Testis (tissue), 2 donors: ENCODE measurements at regions not wholly inside any gene's neighbourhood (a gene's known extent, or its start where the extent isn't known, plus 50 kb on each side); places are given as distances from the start of the nearest gene placed in this dataset.

Experiments used
- DNase-seq: peaks from one replicate; pipeline ENCODE4 v3.0.0-alpha.2; 2019
- H3K27ac ChIP-seq, 2 donors: fragments of 200-600 bp; sonication (generic); one replicate each; pipeline ENCODE4 v1.5.1; 2019
- H3K27me3 ChIP-seq: fragments of 200-600 bp; sonication (generic); one replicate; pipeline ENCODE4 v1.5.1; 2019
- H3K36me3 ChIP-seq: fragments of 200-600 bp; sonication (generic); one replicate; pipeline ENCODE4 v1.5.1; 2017; ENCODE audit warnings: low read depth; ENCODE audit errors: missing control alignments
- H3K4me1 ChIP-seq: fragments of 200-600 bp; sonication (generic); one replicate; pipeline ENCODE4 v1.5.1; 2019
- H3K4me3 ChIP-seq, 2 donors: fragments of 200-600 bp; sonication (generic); one replicate each; pipeline ENCODE4 v1.5.1; 2017 to 2019
- H3K9me3 ChIP-seq: fragments of 200-600 bp; sonication (generic); one replicate; pipeline ENCODE4 v1.5.1; 2017
- POLR2A ChIP-seq: fragments of 450-650 bp; IDR thresholded peaks from one replicate; pipeline ENCODE4 v1.6.1; 2017; ENCODE audit warnings: antibody characterized with exemption, mild to moderate bottlenecking, moderate library complexity
- WGBS, 2 donors: methylation state at CpG; one replicate each; pipeline ENCODE4 v1.1.5; 2018; 5-methylcytosine and 5-hydroxymethylcytosine counted together
- intact Hi-C: fragments of 100-400 bp; cut with DNase I; formaldehyde crosslinking; loops from one replicate; pipeline ENCODE4 v1.15.1; 2023; ENCODE audit warnings: low total_unique reads
- TF ChIP-seq, protein P1 (sequence below), 3 experiments: fragments of 450-650 bp in 2 of 3; fragments of 200-600 bp in 1 of 3; sonication (generic) in 1 of 3; IDR thresholded peaks; one replicate each; pipeline ENCODE4 v1.5.1; 2016 to 2019; ENCODE audit warnings: antibody characterized with exemption in 3 of 3, mild to moderate bottlenecking in 2 of 3, moderate library complexity in 1 of 3

DNA sequence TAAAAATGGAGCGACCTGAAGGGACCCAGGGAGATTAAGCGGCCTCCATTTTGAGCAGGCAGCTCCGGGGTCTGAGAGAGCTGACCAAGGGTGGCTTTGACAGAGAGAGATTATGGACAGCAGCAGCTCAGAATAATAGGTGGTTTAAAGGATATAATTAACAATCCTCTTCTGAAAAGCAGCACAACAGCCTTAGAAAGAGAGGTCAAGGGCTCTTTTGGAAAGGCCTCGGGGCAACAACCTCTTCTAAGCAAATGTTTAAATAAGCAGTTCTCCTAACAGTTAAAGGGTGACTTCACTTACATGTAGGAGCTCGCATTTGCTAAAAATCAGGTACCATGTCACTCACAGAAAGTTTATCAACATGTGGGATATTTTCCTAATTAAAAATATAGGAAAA lies 87.2 kb upstream of the FRMD6 start:
- Histone ChIP-seq H3K27ac (no peak overlapping the region), H3K36me3 (no peaks in the 10 kb centered on the region), H3K4me3 (no peak overlapping the region), H3K27me3 (no peaks in the 10 kb centered on the region), H3K4me1 (no peaks in the 10 kb centered on the region), H3K9me3 (no peaks in the 10 kb centered on the region)
- TF ChIP-seq, protein P1, sequence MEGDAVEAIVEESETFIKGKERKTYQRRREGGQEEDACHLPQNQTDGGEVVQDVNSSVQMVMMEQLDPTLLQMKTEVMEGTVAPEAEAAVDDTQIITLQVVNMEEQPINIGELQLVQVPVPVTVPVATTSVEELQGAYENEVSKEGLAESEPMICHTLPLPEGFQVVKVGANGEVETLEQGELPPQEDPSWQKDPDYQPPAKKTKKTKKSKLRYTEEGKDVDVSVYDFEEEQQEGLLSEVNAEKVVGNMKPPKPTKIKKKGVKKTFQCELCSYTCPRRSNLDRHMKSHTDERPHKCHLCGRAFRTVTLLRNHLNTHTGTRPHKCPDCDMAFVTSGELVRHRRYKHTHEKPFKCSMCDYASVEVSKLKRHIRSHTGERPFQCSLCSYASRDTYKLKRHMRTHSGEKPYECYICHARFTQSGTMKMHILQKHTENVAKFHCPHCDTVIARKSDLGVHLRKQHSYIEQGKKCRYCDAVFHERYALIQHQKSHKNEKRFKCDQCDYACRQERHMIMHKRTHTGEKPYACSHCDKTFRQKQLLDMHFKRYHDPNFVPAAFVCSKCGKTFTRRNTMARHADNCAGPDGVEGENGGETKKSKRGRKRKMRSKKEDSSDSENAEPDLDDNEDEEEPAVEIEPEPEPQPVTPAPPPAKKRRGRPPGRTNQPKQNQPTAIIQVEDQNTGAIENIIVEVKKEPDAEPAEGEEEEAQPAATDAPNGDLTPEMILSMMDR (IDR thresholded peaks at IDR 0.05), result no peak
- WGBS, 2 donors, result 50 to 60% methylated on average over 5 of the region's 5 CpGs
- intact Hi-C loops, result no loop called here
- DNase-seq, result no peak

DNA sequence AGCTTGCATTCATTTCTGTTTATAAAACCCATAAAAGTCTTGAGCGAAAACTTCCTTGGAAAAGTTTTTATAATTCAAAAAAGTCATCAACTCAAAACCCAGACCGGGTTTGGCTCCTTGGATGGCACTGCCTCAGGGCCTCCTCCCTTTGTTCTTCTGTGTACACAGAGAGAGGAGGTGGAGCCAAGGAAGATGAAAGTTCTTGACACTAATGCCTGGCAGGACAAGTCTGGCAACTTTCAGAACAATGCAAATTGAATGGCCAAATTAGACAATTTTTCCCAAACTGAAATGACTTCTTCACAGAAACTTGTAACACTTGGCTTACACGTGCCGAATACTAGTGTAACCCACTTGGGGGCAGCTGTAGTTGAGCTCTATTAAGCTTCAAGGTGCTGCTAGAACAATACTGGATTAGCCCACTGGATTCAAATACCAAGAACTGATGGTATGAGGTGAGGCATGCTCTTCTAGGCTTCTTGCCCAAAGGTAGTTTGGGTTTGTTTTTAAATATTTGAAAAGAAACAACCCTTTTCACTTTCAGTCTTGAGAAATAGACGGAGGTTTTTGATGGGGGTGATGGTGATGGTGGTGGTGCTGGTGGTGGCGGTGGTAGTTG lies 86.6 kb upstream of the FRMD6 start:
- Histone ChIP-seq H3K27me3 (no peaks in the 10 kb centered on the region), H3K4me1 (no peaks in the 10 kb centered on the region), H3K36me3 (no peaks in the 10 kb centered on the region), H3K27ac (no peak overlapping the region), H3K4me3 (no peak overlapping the region), H3K9me3 (no peaks in the 10 kb centered on the region)
- TF ChIP-seq, protein P1 (IDR thresholded peaks at IDR 0.05), result no peak
- no peak for TF ChIP-seq POLR2A
- WGBS, 2 donors, result 70 to 83% methylated on average over 5 to 6 of the region's 6 CpGs
- DNase-seq, result no peak
- intact Hi-C loops, result no loop called here

DNA sequence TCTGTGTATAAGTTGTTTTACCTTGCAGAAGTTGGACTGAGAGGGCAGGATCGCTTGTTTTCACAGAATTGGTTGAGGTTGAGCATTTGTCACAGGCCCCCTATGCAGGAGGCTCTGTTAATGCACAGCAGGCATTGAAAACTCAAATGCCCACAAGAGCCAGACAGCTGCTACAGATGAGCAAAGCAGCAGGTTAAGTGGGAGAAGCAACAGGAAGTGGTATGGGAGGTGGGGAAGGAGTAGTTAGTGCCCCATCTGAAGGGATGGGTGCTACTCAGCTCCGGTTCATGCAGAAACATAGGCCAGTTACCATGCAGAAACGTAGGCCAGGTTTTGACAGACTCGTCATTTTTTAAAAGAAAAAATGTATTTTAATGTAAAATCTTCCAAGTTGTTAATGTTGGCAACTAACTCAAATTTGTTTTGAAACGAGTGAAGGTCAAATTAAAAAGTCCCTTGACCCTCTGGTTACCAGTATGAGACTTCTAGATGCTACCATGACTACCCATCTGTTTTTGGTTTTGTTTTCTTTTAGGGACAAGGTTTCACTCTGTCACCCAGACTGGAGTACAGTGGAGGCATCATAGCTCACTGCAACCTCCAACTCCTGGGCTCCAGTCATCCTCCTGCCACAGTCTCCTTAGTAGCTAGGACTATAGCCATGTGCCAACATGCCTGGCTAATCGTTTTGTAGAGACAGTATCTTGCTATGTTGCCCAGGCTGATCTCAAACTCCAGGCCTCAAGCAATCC lies 84.7 kb upstream of the FRMD6 start:
- Histone ChIP-seq H3K27ac (no peak overlapping the region), H3K9me3 (no peaks in the 10 kb centered on the region), H3K4me1 (no peaks in the 10 kb centered on the region), H3K27me3 (no peaks in the 10 kb centered on the region), H3K36me3 (no peaks in the 10 kb centered on the region), H3K4me3 (no peak overlapping the region)
- 60 to 65% methylated on average over 6 of the region's 6 CpGs for WGBS, 2 donors
- intact Hi-C loops, result no loop called here
- TF ChIP-seq, protein P1 (IDR thresholded peaks at IDR 0.05), result no peak
- no peak for TF ChIP-seq POLR2A
- DNase-seq, result no peak

DNA sequence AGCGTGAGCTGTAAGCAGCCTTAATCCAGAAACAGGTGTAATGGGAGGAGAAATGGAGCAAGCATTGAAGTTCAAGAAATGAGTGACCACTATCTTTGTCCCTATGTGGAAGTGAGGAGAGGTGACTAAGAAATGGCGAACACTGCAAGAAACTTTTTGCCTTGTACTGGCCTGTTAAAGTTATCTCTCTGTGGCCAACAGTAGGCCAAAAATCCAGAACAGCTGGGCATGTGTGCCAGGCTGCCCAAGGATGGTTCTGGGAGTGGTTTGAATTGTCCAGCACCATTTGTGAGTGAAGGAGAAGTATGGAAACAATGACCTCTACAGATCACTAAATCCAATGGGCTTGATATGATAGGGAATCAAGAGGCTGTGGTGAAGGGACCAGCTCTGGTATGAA lies 83.3 kb upstream of the FRMD6 start:
- Histone ChIP-seq H3K27me3 (no peaks in the 10 kb centered on the region), H3K27ac (no peak overlapping the region), H3K4me1 (no peaks in the 10 kb centered on the region), H3K4me3 (no peak overlapping the region), H3K36me3 (no peaks in the 10 kb centered on the region), H3K9me3 (no peaks in the 10 kb centered on the region)
- TF ChIP-seq, protein P1 (IDR thresholded peaks at IDR 0.05), result no peak
- TF ChIP-seq POLR2A, result no peak
- 85 to 100% methylated on average over 2 of the region's 2 CpGs for WGBS, 2 donors
- intact Hi-C loops, result no loop called here
- DNase-seq, result no peak

DNA sequence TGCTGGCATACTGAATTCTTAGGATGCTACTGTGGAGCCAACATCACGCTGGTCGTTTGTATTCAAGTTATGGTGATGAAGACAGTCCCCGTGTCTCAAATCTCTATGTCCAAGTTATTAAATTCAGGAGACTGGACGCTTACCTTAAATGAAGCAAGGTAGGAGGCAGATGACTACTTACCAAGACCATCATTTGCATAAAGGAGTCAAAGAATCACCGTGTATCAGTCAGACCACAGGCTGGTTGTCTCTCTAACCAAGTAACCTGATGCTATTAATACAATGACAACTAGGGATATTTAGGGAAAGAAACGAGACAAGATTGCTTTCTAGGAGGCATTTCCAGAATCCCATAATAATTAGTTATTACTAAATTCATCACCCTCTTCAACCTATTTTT lies 78.1 kb upstream of the FRMD6 start:
- H3K4me3 ChIP-seq, result no peak overlapping the region
- no peak overlapping the region for H3K27ac ChIP-seq
- TF ChIP-seq, protein P1 (IDR thresholded peaks at IDR 0.05), result no peak
- TF ChIP-seq POLR2A, result no peak
- H3K4me1 ChIP-seq, result no peaks in the 10 kb centered on the region
- intact Hi-C loops, result no loop called here
- no peak for DNase-seq
- H3K27me3 ChIP-seq, result no peaks in the 10 kb centered on the region
- H3K9me3 ChIP-seq, result no peaks in the 10 kb centered on the region
- H3K36me3 ChIP-seq, result no peaks in the 10 kb centered on the region
- WGBS, 2 donors, result 88 to 93% methylated on average over 6 of the region's 6 CpGs
